HEK293 (cell line): ENCODE measurements at regions not wholly inside any gene's neighbourhood (a gene's known extent, or its start where the extent isn't known, plus 50 kb on each side); places are given as distances from the start of the nearest gene placed in this dataset.

ENCODE experiments used
- CTCF ChIA-PET: fragments of 350-600 bp; formaldehyde crosslinking; extraction: SDS; loops from one replicate; lab custom pipeline; 2021; ENCODE audit warnings: antibody characterized with exemption; lab: Yijun Ruan, JAX
- POLR2A ChIA-PET: fragments of 300-600 bp; formaldehyde crosslinking; extraction: SDS; loops from one replicate; lab custom pipeline; 2020; ENCODE audit warnings: antibody characterized with exemption, inconsistent platforms; lab: Yijun Ruan, JAX
- H3K27ac ChIP-seq: fragments of 200-500 bp; sonication (Bioruptor generic); 2 replicates; pipeline ENCODE4 v1.5.1; 2014; ENCODE audit warnings: low read depth, low read length, control low read depth, inconsistent platforms; ENCODE audit errors: extremely low read depth
- H3K36me3 ChIP-seq, 2 experiments: fragments of 200-500 bp in 1 of 2; sonication (Bioruptor generic) in 1 of 2; 1 replicate in 1 of 2; 2 replicates in 1 of 2; pipeline ENCODE4 v1.5.1; 2014 to 2017; ENCODE audit warnings: inconsistent platforms in 2 of 2, low read length in 2 of 2; ENCODE audit not compliant: control insufficient read depth in 2 of 2, insufficient read depth in 1 of 2
- H3K4me1 ChIP-seq: fragments of 200-500 bp; sonication (Bioruptor generic); 2 replicates; pipeline ENCODE4 v1.5.1; 2014; ENCODE audit warnings: mild to moderate bottlenecking, low read length, inconsistent platforms; ENCODE audit not compliant: control insufficient read depth, insufficient read depth
- H3K4me3 ChIP-seq: 2 replicates; pipeline ENCODE4 v1.5.1; 2011; ENCODE audit warnings: low read depth, mild to moderate bottlenecking, control low read depth, low read length, moderate library complexity
- H3K9me3 ChIP-seq: fragments of 200-500 bp; sonication (Bioruptor generic); 2 replicates; pipeline ENCODE4 v1.5.1; 2014; ENCODE audit warnings: low read depth, low read length, inconsistent platforms; ENCODE audit not compliant: control insufficient read depth, insufficient read depth
- ELK4 ChIP-seq: IDR thresholded peaks from 2 replicates; pipeline ENCODE4 v1.6.1; 2011; ENCODE audit warnings: mild to moderate bottlenecking, low read depth, low read length, borderline replicate concordance
- FEZF1 ChIP-seq: fragments of 450-650 bp; formaldehyde crosslinking; IDR thresholded peaks from 2 replicates; pipeline ENCODE4 v1.5.1; 2016; ENCODE audit warnings: missing biosample characterization, missing genetic modification characterization
- SCRT2 ChIP-seq: fragments of 450-650 bp; formaldehyde crosslinking; IDR thresholded peaks from 2 replicates; pipeline ENCODE4 v1.5.1; 2016; ENCODE audit warnings: missing biosample characterization, missing genetic modification characterization
- SP3 ChIP-seq: fragments of 450-650 bp; formaldehyde crosslinking; IDR thresholded peaks from 2 replicates; pipeline ENCODE4 v1.5.1; 2016; ENCODE audit warnings: missing biosample characterization, missing genetic modification characterization
- TCF7L2 ChIP-seq: IDR thresholded peaks from 2 replicates; pipeline ENCODE4 v1.6.1; 2011; ENCODE audit warnings: low read depth, mild to moderate bottlenecking, inconsistent platforms, low read length, moderate library complexity, borderline replicate concordance
- ZBTB20 ChIP-seq: fragments of 450-650 bp; formaldehyde crosslinking; IDR thresholded peaks from 2 replicates; pipeline ENCODE4 v1.5.1; 2016; ENCODE audit warnings: missing biosample characterization, missing genetic modification characterization
- ZBTB21 ChIP-seq: fragments of 450-650 bp; formaldehyde crosslinking; IDR thresholded peaks from 2 replicates; pipeline ENCODE4 v1.5.1; 2017; ENCODE audit warnings: missing biosample characterization, missing genetic modification characterization
- ZNF133 ChIP-seq: fragments of 450-650 bp; formaldehyde crosslinking; IDR thresholded peaks from 2 replicates; pipeline ENCODE4 v1.5.1; 2016; ENCODE audit warnings: missing biosample characterization, missing genetic modification characterization
- ZNF16 ChIP-seq: fragments of 450-650 bp; formaldehyde crosslinking; IDR thresholded peaks from 2 replicates; pipeline ENCODE4 v1.5.1; 2016; ENCODE audit warnings: low read depth, missing biosample characterization, missing genetic modification characterization
- ZNF2 ChIP-seq: fragments of 450-650 bp; formaldehyde crosslinking; IDR thresholded peaks from 2 replicates; pipeline ENCODE4 v1.5.1; 2016; ENCODE audit warnings: missing biosample characterization, missing genetic modification characterization
- ZNF214 ChIP-seq: fragments of 450-650 bp; formaldehyde crosslinking; IDR thresholded peaks from 2 replicates; pipeline ENCODE4 v1.5.1; 2017; ENCODE audit warnings: missing biosample characterization, mild to moderate bottlenecking, missing genetic modification characterization, borderline replicate concordance
- ZNF221 ChIP-seq: fragments of 450-650 bp; formaldehyde crosslinking; IDR thresholded peaks from 2 replicates; pipeline ENCODE4 v1.5.1; 2017; ENCODE audit warnings: missing biosample characterization, missing genetic modification characterization, borderline replicate concordance
- ZNF302 ChIP-seq: fragments of 450-650 bp; formaldehyde crosslinking; IDR thresholded peaks from 2 replicates; pipeline ENCODE4 v1.5.1; 2016; ENCODE audit warnings: missing biosample characterization, missing genetic modification characterization, low read depth
- ZNF416 ChIP-seq: fragments of 450-650 bp; formaldehyde crosslinking; IDR thresholded peaks from 2 replicates; pipeline ENCODE4 v1.5.1; 2016; ENCODE audit warnings: missing biosample characterization, missing genetic modification characterization
- ZNF473 ChIP-seq: fragments of 450-650 bp; formaldehyde crosslinking; IDR thresholded peaks from 2 replicates; pipeline ENCODE4 v1.5.1; 2017; ENCODE audit warnings: missing biosample characterization, missing genetic modification characterization
- ZNF555 ChIP-seq: fragments of 450-650 bp; formaldehyde crosslinking; conservative IDR thresholded peaks from 2 replicates; pipeline ENCODE4 v1.5.1; 2017; ENCODE audit warnings: missing biosample characterization, mild to moderate bottlenecking, missing genetic modification characterization, inconsistent platforms
- ZNF558 ChIP-seq: fragments of 450-650 bp; formaldehyde crosslinking; IDR thresholded peaks from 2 replicates; pipeline ENCODE4 v1.5.1; 2016; ENCODE audit warnings: missing biosample characterization, missing genetic modification characterization
- ZNF791 ChIP-seq: fragments of 450-650 bp; formaldehyde crosslinking; IDR thresholded peaks from 2 replicates; pipeline ENCODE4 v1.5.1; 2016; ENCODE audit warnings: missing biosample characterization, missing genetic modification characterization
- ZNF837 ChIP-seq: fragments of 450-650 bp; formaldehyde crosslinking; IDR thresholded peaks from 2 replicates; pipeline ENCODE4 v1.5.1; 2016; ENCODE audit warnings: missing biosample characterization, missing genetic modification characterization
- TF ChIP-seq, protein P1 (sequence below): fragments of 450-650 bp; formaldehyde crosslinking; IDR thresholded peaks from 2 replicates; pipeline ENCODE4 v1.5.1; 2016; ENCODE audit warnings: missing biosample characterization, missing genetic modification characterization
- TF ChIP-seq, protein P2 (sequence below): fragments of 450-650 bp; formaldehyde crosslinking; conservative IDR thresholded peaks from 2 replicates; pipeline ENCODE4 v1.5.1; 2016; ENCODE audit warnings: low read depth, missing biosample characterization, missing genetic modification characterization

- TF ChIP-seq ZNF16 (tag by site-specific recombination), result no peak
These were observed 236.9 kb downstream of the NSG2 start (continued) for GRCh38 chr5:174282391-174282790.

DNA sequence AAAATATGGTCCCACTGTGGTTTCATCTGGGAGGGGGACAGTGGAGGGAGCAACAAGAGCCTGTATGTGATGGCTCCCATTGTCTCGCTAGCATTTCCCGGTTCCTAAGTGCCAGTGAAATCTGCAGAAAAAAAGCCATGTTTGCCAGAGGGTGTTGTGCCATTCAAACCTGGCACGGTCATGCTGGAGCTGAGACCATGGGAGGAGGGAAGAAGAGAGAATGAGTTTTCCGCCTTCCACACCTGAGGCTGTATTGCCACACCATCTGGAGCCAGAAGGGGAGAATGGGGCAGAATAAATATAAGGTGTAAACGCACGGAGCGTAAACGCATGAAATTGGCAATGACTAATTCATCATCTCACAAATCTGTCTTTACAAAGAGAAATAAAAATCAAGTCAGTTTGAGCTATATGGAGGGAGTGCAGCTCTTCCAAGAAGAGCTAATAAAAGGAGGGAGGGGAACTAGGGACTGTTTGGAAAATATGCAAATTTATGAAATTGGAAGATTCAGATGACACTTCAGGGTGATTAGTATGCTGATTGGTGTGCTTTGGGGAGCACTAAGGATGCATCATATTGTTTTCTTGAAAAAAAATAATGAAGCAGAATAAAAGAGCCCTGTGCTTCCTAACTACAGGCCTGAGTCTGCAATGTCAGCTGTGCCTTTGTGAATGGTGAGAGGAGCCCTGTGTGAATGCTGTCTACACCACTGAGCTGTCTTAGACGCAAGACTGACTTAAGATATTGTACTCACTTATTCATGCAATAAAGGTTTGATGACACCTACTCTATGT lies 237.9 kb downstream of the NSG2 start:
- CTCF ChIA-PET, result interaction anchor here (0.7 to 0.9 kb wide), 2 partner anchors 32 to 127 kb away, joined by 3 to 4 read pairs; no protein-coding TSS in a partner anchor
- TF ChIP-seq ZNF837 (tag by site-specific recombination) (no peak), ZNF791 (tag by site-specific recombination) (no peak), ZNF473 (tag by site-specific recombination) (no peak), ZNF555 (tag by site-specific recombination) (no peak), ZNF416 (tag by site-specific recombination) (no peak), ZNF133 (tag by site-specific recombination) (no peak), ZNF302 (tag by site-specific recombination) (no peak), SCRT2 (no peak), SP3 (tag by site-specific recombination) (no peak), ZNF214 (tag by site-specific recombination) (no peak), ELK4 (no peak), FEZF1 (tag by site-specific recombination) (no peak), TCF7L2 (no peak), ZBTB20 (no peak), ZBTB21 (no peak), ZNF221 (tag by site-specific recombination) (no peak), ZNF558 (no peak), ZNF2 (tag by site-specific recombination) (no peak)
- TF ChIP-seq, protein P1, sequence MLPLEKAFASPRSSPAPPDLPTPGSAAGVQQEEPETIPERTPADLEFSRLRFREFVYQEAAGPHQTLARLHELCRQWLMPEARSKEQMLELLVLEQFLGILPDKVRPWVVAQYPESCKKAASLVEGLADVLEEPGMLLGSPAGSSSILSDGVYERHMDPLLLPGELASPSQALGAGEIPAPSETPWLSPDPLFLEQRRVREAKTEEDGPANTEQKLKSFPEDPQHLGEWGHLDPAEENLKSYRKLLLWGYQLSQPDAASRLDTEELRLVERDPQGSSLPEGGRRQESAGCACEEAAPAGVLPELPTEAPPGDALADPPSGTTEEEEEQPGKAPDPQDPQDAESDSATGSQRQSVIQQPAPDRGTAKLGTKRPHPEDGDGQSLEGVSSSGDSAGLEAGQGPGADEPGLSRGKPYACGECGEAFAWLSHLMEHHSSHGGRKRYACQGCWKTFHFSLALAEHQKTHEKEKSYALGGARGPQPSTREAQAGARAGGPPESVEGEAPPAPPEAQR, result no peak
- TF ChIP-seq, protein P2, sequence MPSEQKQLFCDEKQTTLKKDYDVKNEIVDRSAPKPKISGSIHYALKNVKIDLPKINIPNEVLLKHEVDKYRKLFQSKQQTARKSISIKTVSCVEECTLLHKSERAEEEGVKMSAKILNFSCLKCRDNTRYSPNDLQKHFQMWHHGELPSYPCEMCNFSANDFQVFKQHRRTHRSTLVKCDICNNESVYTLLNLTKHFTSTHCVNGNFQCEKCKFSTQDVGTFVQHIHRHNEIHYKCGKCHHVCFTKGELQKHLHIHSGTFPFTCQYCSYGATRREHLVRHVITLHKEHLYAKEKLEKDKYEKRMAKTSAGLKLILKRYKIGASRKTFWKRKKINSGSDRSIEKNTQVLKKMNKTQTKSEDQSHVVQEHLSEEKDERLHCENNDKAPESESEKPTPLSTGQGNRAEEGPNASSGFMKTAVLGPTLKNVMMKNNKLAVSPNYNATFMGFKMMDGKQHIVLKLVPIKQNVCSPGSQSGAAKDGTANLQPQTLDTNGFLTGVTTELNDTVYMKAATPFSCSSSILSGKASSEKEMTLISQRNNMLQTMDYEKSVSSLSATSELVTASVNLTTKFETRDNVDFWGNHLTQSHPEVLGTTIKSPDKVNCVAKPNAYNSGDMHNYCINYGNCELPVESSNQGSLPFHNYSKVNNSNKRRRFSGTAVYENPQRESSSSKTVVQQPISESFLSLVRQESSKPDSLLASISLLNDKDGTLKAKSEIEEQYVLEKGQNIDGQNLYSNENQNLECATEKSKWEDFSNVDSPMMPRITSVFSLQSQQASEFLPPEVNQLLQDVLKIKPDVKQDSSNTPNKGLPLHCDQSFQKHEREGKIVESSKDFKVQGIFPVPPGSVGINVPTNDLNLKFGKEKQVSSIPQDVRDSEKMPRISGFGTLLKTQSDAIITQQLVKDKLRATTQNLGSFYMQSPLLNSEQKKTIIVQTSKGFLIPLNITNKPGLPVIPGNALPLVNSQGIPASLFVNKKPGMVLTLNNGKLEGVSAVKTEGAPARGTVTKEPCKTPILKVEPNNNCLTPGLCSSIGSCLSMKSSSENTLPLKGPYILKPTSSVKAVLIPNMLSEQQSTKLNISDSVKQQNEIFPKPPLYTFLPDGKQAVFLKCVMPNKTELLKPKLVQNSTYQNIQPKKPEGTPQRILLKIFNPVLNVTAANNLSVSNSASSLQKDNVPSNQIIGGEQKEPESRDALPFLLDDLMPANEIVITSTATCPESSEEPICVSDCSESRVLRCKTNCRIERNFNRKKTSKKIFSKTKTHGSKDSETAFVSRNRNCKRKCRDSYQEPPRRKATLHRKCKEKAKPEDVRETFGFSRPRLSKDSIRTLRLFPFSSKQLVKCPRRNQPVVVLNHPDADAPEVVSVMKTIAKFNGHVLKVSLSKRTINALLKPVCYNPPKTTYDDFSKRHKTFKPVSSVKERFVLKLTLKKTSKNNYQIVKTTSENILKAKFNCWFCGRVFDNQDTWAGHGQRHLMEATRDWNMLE (tag by site-specific recombination), result no peak
- TF ChIP-seq, all 188 proteins: peak for 0
- H3K9me3 ChIP-seq, result no peaks in the 10 kb centered on the region; the same call in 1 of the 2 replicates
- H3K4me3 ChIP-seq, result no peak overlapping the region
- POLR2A ChIA-PET, result no interaction called here
- H3K4me1 ChIP-seq, result no peaks in the 10 kb centered on the region
- H3K27ac ChIP-seq, result no peak overlapping the region
- no peaks in the 10 kb centered on the region for H3K36me3 ChIP-seq
